Cardiac septum (tissue), 1 donor: ENCODE measurements at regions not wholly inside any gene's neighbourhood (a gene's known extent, or its start where the extent isn't known, plus 50 kb on each side); places are given as distances from the start of the nearest gene placed in this dataset.

Experiments
- DNase-seq: peaks from one replicate; pipeline ENCODE4 v3.0.0-alpha.2; 2020; ENCODE audit warnings: low spot score
- intact Hi-C: fragments of 100-400 bp; cut with DNase I; formaldehyde crosslinking; loops from one replicate; pipeline ENCODE4 v1.14.0; 2022
- donor health status: DM: no; HTN: no; CAD: no.

DNA sequence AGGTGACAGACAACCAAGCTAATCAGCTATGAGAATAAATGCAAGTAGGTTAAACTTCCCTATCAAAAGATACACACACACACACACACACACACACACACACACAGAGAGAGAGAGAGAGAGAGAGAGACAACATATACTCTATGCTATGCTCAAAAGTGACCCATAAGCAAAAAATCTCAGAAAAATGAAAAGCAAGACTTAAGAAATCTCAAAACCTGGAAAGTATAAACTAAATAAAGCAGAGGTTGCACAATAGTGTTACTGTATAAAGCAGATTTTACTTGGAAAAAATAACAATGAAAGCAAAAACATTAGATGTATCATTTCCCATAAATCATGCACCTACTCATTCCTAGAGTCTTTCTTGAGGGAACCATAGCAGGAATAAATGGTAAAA, 221.5 kb downstream of the INHBA start:
- DNase-seq: no peak
- intact Hi-C loops: no loop called here

DNA sequence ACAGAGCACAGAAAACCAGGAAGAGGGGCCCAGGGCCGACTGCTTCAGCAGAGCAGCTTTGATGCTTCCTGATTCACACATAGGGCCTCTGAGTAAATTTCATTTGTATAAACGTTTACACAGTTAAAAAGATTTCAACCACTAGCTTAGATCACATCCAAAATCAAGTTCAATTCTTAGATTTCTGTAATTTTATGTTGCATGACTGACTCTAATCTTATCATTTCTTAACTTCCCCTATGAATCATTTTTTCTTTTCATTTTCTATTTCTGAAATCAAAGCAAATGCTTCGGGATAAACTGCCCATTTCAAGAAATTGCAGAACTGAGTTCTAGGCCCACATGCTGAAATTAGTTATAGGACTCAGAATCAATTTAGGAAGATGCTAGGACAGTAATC, 224.7 kb downstream of the INHBA start:
- intact Hi-C loops: no loop called here
- DNase-seq: no peak

- no peak for DNase-seq
- intact Hi-C loops: no loop called here
Observed at GRCh38 chr7:41476460-41476803, 226.5 kb downstream of the INHBA start.

DNA sequence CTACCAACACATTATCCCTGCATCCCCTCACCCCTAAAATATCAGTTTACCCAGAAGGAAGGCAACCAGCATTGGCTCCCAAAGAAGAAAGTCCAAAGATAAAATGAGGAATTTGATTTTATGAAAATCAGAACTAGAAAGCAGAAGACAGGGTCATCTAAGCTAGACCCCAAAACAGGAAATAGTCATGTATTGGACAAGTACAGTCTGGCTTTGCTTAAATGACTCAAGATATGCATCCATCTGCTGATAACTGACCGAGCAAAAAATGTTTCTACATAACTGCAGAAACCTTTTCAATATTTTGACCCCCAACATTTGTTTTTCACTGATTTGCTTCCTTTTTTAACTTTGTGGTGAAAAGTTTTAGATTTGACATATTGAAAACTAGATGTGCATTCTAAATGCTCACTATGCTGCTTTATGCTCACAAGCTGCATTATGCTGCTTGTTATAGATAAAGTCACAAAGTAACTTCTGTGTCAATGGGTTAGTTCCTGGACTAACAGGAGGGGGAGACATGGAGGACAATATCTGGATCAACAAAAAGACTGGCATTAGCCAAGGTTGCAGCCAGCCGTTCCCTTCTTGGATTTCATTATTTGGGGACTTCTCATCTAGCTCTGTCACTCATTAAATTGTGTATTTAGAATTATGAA, 227.0 kb downstream of the INHBA start:
- intact Hi-C loops: no loop called here
- no peak for DNase-seq

- DNase-seq: no peak
- intact Hi-C loops: no loop called here
Observed at GRCh38 chr7:41472427-41473125, 230.3 kb downstream of the INHBA start.

DNA sequence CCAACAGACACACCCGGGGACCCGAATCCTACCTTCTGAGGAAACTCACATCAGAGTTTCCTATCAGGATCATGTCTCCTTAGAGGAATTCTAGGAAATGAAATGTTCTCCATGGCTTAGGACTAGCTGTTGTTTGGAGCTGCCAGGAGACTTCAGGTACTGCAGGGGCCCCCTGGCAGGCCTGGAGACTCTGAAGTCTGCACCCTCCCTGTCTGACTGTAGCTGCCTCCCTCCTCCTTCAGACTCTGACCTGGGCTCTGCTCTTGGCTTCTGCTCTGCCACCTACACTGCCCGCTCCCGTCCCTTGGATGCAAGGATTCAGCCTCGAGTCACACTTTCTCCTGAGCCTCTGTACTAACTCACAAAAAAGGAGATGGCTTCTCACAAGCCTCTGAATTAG, 232.8 kb downstream of the INHBA start:
- no peak for DNase-seq
- intact Hi-C loops: no loop called here

- intact Hi-C loops: no loop called here
- no peak for DNase-seq
Observed at GRCh38 chr7:41467596-41467995, 235.3 kb downstream of the INHBA start.

DNA sequence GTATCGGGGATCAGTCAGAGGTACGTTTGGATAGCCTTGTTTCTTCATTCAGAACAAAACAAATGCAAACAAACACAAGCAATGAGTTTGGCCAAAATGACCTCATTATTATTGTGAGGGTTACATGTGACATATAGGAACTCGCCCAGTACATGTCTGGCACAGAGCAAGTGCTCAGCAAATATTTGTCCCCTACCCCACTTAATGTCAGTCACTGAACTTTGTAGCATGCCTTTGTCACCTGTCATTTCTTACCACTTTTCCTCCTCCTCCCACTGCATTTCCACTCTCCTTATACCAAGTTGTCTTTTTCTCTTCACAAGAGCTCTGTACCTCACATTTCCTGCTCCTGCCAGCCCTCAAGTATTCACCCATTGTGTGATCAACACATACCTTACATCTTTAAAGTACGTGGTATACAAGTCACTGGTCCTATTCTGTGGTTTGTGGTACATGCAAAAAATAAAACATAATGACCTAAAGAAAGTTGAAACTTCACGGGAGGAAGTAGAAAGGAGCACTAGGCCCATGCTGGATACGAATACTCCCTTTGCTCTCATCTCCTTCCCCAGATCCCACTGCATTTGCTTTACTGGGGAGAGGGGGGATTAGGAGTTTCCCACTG, 236.0 kb downstream of the INHBA start:
- DNase-seq: no peak
- intact Hi-C loops: no loop called here

DNA sequence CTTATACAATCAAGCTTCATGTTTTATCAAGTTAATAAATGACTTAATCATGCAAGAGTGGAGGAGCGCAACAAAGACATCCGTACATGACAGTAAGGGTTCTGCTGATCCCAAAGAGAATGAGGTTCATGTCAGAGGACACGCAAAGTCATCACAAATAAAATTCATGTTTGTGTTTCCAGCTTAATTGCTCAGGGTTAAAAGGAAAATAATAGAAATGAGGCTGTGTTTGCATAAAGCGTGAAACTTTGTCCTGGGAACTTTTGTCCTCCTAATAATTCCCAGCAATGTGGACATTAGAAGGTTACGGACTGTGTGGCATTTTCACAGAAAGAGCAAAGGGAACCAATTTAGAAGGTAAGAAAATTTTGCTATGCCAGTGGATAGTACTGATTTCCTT, 237.3 kb downstream of the INHBA start:
- intact Hi-C loops: no loop called here
- DNase-seq: no peak

GRCh38 chr7:41463770-41464470, 239.0 kb downstream of the INHBA start:
- intact Hi-C loops: no loop called here
- DNase-seq: no peak

DNA sequence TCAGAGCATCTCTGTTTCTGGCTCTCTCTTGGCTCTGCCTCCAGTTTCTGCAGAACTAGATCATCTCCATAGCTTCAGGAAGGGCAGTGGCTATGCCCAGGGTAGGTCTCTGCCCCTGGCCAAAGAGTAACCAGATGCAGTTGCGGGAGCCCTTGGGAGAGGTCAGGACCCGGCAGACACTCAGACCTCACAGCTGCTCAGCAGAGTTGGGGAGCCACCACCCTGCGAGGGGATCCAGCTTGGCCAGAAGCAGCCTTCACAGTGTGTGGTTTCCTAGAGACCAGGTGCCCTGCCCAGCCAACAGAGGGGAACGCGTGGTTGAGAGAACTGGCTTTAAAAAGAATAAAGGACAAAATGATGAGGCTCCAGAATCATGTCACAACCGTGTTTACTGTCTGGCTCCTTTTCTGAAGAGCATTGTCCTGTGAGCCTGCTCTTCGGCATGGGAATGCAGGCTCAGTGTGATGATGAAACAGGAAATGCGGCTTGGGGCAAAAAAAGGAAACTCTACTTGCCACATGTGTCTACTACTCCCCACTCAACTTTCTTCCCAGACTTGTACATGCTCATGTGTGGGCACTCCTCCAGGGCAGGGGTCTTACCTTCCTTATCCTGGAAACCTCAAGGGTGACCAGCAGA, 243.1 kb downstream of the INHBA start:
- intact Hi-C loops: no loop called here
- DNase-seq: no peak

GRCh38 chr7:41459183-41459582, 243.7 kb downstream of the INHBA start:
- intact Hi-C loops: no loop called here
- DNase-seq: no peak

DNA sequence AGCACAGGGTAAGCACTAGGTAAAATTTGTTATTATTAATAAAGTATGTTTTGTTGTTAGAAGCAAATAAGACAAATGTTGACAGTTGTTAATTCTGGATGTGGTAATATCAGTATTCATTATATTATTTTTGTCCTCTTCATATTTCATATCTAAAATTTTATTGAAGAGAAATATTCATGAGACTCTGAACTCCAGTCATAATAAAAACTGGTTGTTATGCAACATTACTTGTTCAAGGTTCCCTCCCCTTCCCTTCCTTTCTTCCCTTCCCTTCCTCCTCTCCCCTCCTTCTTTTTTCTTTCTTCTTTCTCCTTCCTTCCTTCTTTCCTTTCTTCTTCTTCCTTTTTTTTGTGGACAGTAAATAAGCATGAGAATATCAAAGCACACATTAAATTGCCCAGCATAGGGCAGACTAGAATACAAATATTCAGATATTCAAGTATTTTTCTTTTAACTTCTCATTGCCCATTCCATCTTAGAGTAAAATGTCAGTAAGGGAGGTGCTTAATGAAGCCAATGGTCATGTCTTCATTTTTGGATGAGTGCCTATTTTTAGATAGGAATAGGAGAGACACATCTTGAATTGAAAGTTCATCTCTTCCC, 245.0 kb downstream of the INHBA start:
- DNase-seq: no peak
- intact Hi-C loops: no loop called here

DNA sequence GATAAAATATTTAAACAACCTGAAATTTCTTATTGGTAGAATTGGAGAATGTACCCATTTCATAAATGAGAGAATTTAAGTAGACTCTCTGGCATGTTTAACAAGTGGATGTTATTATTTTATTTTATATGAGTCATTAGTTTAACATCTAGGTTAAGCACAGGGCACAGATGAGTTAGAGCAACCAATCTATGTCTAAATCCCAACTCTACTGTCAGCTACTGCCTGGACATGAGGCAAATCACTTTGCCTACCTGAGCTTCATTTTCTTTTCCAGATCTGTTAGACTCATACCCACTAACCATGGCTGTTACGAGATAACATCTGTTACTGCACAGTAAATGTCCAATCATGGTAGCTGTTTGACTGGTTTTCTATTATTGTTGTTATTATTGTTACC, 251.1 kb downstream of the INHBA start:
- intact Hi-C loops: no loop called here
- DNase-seq: no peak

DNA sequence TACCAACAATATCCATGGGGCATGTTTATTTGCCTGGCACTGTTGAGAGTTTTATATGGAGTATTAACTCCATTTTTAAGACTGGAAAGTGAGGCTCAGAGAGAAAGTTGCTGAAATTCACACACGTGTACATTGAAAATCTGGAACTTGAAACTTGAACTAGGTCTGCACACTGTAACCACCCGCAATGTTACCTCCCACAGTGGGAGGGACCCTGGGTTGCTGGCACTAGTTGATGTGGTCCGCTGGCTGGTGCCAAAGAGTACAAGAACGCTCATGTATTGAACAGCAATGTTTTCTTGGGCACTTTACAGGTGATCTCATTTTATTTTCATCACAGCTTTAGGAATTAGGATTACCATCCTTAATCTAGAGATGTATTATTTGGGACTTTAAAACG, 253.2 kb downstream of the INHBA start:
- DNase-seq: no peak
- intact Hi-C loops: no loop called here

DNA sequence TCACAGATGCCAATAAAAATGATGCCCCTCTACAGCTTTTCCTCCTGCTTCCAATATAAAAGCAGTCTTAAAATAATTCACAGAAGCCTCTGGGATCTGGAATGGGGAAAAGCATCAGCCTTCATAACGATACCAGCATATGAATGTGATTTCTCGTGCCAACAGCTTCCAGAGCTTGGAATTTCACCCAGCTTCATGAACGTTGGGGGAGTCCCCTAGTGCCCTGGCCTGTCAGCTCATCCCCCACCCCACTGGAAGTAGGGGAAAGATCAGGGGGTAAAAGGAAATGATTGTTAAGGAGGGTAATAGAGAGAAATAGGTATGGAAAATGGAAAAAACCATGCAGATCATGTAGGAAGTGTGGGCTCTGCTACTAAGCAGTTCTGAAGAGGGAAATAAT, 253.6 kb downstream of the INHBA start:
- intact Hi-C loops: no loop called here
- DNase-seq: no peak

DNA sequence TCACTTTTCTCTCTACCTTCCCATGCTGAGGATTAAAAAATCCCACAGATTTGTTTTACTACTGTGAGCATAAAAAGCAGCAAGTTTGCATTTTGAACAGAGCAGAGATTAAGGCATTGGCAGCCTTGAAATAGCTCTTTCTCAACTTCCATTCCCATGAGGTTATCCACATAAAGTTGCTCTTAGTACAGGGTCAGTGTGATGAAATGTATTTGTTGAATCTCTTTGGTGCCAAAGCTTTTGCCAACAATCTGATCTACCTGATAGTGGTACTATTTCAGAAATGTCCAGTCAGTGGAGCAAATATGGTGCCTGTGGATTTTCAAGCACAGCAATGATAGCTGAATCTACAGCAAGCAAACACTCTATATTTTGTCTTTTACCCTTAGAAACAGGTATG, 254.8 kb downstream of the INHBA start:
- no peak for DNase-seq
- intact Hi-C loops: no loop called here

GRCh38 chr7:41447450-41448042, 255.3 kb downstream of the INHBA start:
- DNase-seq: no peak
- intact Hi-C loops: no loop called here

DNA sequence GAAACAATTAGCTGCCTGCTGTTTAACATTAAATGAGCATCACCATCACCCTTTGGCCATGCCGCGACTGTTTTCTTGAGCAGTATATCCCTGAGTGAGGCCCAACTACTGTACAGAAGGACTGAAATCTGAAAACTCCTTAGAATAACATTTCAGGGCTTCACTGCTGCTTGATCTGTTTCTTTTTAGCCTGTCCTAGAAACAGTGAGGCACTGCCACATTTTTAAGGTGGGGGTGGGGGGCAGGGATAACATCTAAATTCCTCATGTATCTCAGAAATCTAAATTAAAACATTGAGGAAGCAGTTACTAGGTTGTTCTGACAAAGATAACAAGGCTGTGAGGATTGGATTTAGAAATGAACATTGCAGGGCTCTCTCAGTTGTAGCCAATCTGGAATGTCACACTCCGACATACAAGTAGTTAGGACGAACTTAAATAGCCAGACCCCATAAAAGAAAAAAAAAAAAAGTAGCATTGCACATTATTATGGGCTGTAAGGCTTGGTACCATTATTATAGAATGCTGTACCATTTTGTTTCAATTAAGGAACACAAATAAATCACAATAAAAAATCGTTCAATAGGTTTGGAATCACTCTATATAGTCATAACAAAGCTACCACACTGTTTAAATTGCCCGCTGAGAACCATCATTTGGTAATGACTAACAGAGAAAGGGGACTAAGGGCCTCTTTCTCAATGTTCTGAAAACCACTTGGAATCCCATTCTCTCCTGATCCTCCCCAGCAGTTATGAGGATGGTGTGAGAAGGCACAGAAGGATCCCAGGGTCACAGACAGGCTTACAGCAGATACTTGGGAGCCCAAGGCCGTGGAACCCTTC, 256.1 kb downstream of the INHBA start:
- intact Hi-C loops: no loop called here
- no peak for DNase-seq
